Ovary (tissue), 7 donors: ENCODE measurements at regions not wholly inside any gene's neighbourhood (a gene's known extent, or its start where the extent isn't known, plus 50 kb on each side); places are given as distances from the start of the nearest gene placed in this dataset.
"Not testable (repeated sequence)": the region's sequence is repeated elsewhere in the genome, so short reads cannot be mapped to it uniquely, and the experiment has no call there.

Experiments
- DNase-seq, 5 donors: peaks; one replicate each; pipeline ENCODE4 v3.0.0-alpha.2; 2019 to 2020
- H3K27ac ChIP-seq, 2 donors: fragments of 200-600 bp; one replicate each; pipeline versions ENCODE4 v1.5.1 to v1.8.0; 2019 to 2022
- H3K27me3 ChIP-seq: fragments of 200-600 bp; one replicate; pipeline ENCODE4 v1.8.0; 2022
- H3K36me3 ChIP-seq: fragments of 200-600 bp; sonication (generic); one replicate; pipeline ENCODE4 v1.5.1; 2019
- H3K4me1 ChIP-seq: one replicate; pipeline ENCODE4 v1.8.1; 2013; ENCODE audit warnings: mild to moderate bottlenecking, moderate library complexity; ENCODE audit not compliant: insufficient read depth
- H3K4me3 ChIP-seq: fragments of 200-600 bp; sonication (generic); one replicate; pipeline ENCODE4 v1.5.1; 2017
- H3K9me3 ChIP-seq, 2 donors: fragments of 200-600 bp in 1 of 2; sonication (generic) in 1 of 2; one replicate each; pipeline versions ENCODE4 v1.5.1 to v1.8.1; 2013 to 2019; ENCODE audit warnings: mild to moderate bottlenecking in 1 of 2, moderate library complexity in 1 of 2
- CTCF ChIP-seq, 3 donors: fragments of 450-650 bp in 2 of 3; fragments of 200-600 bp in 1 of 3; IDR thresholded peaks; one replicate each; pipeline versions ENCODE4 v1.5.1 to v1.8.0; 2016 to 2022; ENCODE audit warnings: antibody characterized with exemption in 3 of 3, mild to moderate bottlenecking in 1 of 3
- EP300 ChIP-seq: sonication (generic); formaldehyde crosslinking; IDR thresholded peaks from one replicate; pipeline ENCODE4 v1.6.1; 2017; ENCODE audit warnings: antibody characterized with exemption
- POLR2A ChIP-seq: fragments of 450-650 bp; IDR thresholded peaks from one replicate; pipeline ENCODE4 v1.6.1; 2017; ENCODE audit warnings: antibody characterized with exemption, mild to moderate bottlenecking, moderate library complexity
- whole genome bisulfite sequencing, 3 donors: extraction: QIAGEN DNeasy Blood & Tissue Kit in 1 of 3; methylation state at CpG; one replicate each; pipeline versions ENCODE4 v1.1.5 to v1.1.7; 2013 to 2017; 5-methylcytosine and 5-hydroxymethylcytosine counted together
- intact Hi-C, 4 donors: fragments of 100-400 bp; cut with DNase I; formaldehyde crosslinking; loops; one replicate each; pipeline versions ENCODE4 v1.11.0 to v1.15.1; 2022 to 2023
- donor health status: DM: no; HTN: no; CAD: no; lungs with moderate emphysema.
- donor health status: DM: no; HTN: no; CAD: no.
- donor health status: Bipolar disorder and iron deficiency.
- donor health status: DM: no; HTN: no; CAD: no.
- donor health status: DM: yes; HTN: yes; CAD: no.

GRCh38 chr5:85462957-85463356, 1078.3 kb upstream of the EDIL3 start:
- Histone ChIP-seq H3K4me1 (no peaks in the 10 kb centered on the region), H3K36me3 (no peaks in the 10 kb centered on the region), H3K9me3 (no peaks in the 10 kb centered on the region), H3K4me3 (no peak overlapping the region), H3K27me3 (no peaks in the 10 kb centered on the region), H3K27ac (no peak overlapping the region)
- intact Hi-C loops: no loop called here
- no peak for DNase-seq
- WGBS, 3 donors: 92 to 98% (median 97%) methylated on average over 1 of the region's 1 CpG
- no peak for TF ChIP-seq EP300
- TF ChIP-seq CTCF (IDR thresholded peaks at IDR 0.05): no peak

GRCh38 chr5:85466423-85466822, 1081.7 kb upstream of the EDIL3 start:
- Histone ChIP-seq H3K27me3 (no peaks in the 10 kb centered on the region), H3K27ac (no peak overlapping the region), H3K36me3 (no peaks in the 10 kb centered on the region), H3K9me3 (no peaks in the 10 kb centered on the region), H3K4me3 (no peak overlapping the region), H3K4me1 (no peaks in the 10 kb centered on the region)
- intact Hi-C loops: no loop called here
- TF ChIP-seq POLR2A: no peak
- no peak for TF ChIP-seq EP300
- DNase-seq: no peak
- WGBS, 3 donors: 65 to 70% (median 69%) methylated on average over 1 of the region's 1 CpG

GRCh38 chr5:85472749-85473148, 1088.1 kb upstream of the EDIL3 start:
- DNase-seq: no peak
- H3K27ac ChIP-seq: no peak overlapping the region
- TF ChIP-seq CTCF (IDR thresholded peaks at IDR 0.05) (no peak), EP300 (no peak)
- H3K4me3 ChIP-seq: no peak overlapping the region
- no peaks in the 10 kb centered on the region for H3K36me3 ChIP-seq
- no peaks in the 10 kb centered on the region for H3K27me3 ChIP-seq
- H3K9me3 ChIP-seq: no peaks in the 10 kb centered on the region
- intact Hi-C loops: no loop called here
- H3K4me1 ChIP-seq: no peaks in the 10 kb centered on the region

- H3K4me3 ChIP-seq, H3K4me1 ChIP-seq, H3K9me3 ChIP-seq, H3K27ac ChIP-seq, H3K27me3 ChIP-seq, H3K36me3 ChIP-seq, DNase-seq, intact Hi-C loops: not testable (repeated sequence)
- whole genome bisulfite sequencing, 3 donors: 75 to 83% (median 83%) methylated on average over 4 of the region's 4 CpGs
Measured at GRCh38 chr5:85475151-85475550, 1090.5 kb upstream of the EDIL3 start.

- intact Hi-C loops: no loop called here
- no peak overlapping the region for H3K4me3 ChIP-seq
- TF ChIP-seq EP300: no peak
- no peak for TF ChIP-seq CTCF (IDR thresholded peaks at IDR 0.05)
- no peak for TF ChIP-seq POLR2A
- no peaks in the 10 kb centered on the region for H3K9me3 ChIP-seq
- no peak for DNase-seq
- no peaks in the 10 kb centered on the region for H3K27me3 ChIP-seq
- H3K4me1 ChIP-seq: no peaks in the 10 kb centered on the region
- H3K27ac ChIP-seq: no peak overlapping the region
- H3K36me3 ChIP-seq: no peaks in the 10 kb centered on the region
Measured at GRCh38 chr5:85476617-85477016, 1091.9 kb upstream of the EDIL3 start.

GRCh38 chr5:85479849-85480248, 1095.2 kb upstream of the EDIL3 start:
- DNase-seq: no peak
- H3K9me3 ChIP-seq: no peaks in the 10 kb centered on the region
- no peaks in the 10 kb centered on the region for H3K36me3 ChIP-seq
- TF ChIP-seq POLR2A (no peak), EP300 (no peak), CTCF (IDR thresholded peaks at IDR 0.05) (no peak)
- no peak overlapping the region for H3K27ac ChIP-seq
- H3K4me1 ChIP-seq: no peaks in the 10 kb centered on the region
- H3K4me3 ChIP-seq: no peak overlapping the region
- 77 to 92% (median 81%) methylated on average over 4 of the region's 4 CpGs for WGBS, 3 donors
- intact Hi-C loops: no loop called here
- no peaks in the 10 kb centered on the region for H3K27me3 ChIP-seq
